ENCODE measurements at regions not wholly inside any gene's neighbourhood (a gene's known extent, or its start where the extent isn't known, plus 50 kb on each side); places are given as distances from the start of the nearest gene placed in this dataset.

GRCh38 chr6:134453792-134454510 lies 136.0 kb upstream of the SGK1 start:
- peaks cover 3% of the 10 kb centered on the region for H3K4me1 Mint-ChIP-seq (ENCODE audit: low read depth)
- TF ChIP-seq CTCF (IDR thresholded peaks at IDR 0.05), result no peak
- ATAC-seq (no peak), DNase-seq (no peak)
- ChIA-PET CTCF (interaction anchor here (1.5 kb wide), 2 partner anchors 11 to 187 kb away, joined by 4 read pairs; no protein-coding TSS in a partner anchor), POLR2A (no interaction called here)
- H3K27me3 Mint-ChIP-seq, result no peaks in the 10 kb centered on the region
- H3K9me3 Mint-ChIP-seq, result no peaks in the 10 kb centered on the region
- H3K36me3 Mint-ChIP-seq (ENCODE audit: low read depth), result no peaks in the 10 kb centered on the region
- no peak overlapping the region for H3K4me3 Mint-ChIP-seq
- intact Hi-C loops (cut with micrococcal nuclease), result no loop called here
- H3K27ac Mint-ChIP-seq, result no peak overlapping the region

- TF ChIP-seq CTCF (IDR thresholded peaks at IDR 0.05), result no peak
- ChIA-PET CTCF (interaction anchor here (1.5 kb wide), 2 partner anchors 10 to 188 kb away, joined by 4 read pairs; no protein-coding TSS in a partner anchor), POLR2A (no interaction called here)
- Mint-ChIP-seq H3K36me3 (ENCODE audit: low read depth) (no peaks in the 10 kb centered on the region), H3K9me3 (no peaks in the 10 kb centered on the region), H3K27me3 (no peaks in the 10 kb centered on the region), H3K4me1 (ENCODE audit: low read depth) (peaks cover 6% of the 10 kb centered on the region), H3K27ac (no peak overlapping the region), H3K4me3 (no peak overlapping the region)
- ATAC-seq (no peak), DNase-seq (no peak)
- intact Hi-C loops (cut with micrococcal nuclease), result no loop called here
These were observed 135.0 kb upstream of the SGK1 start for GRCh38 chr6:134452906-134453305.

GRCh38 chr6:134451529-134451928 lies 133.6 kb upstream of the SGK1 start:
- Mint-ChIP-seq H3K27ac (no peak overlapping the region), H3K4me1 (ENCODE audit: low read depth) (peaks cover 14% of the 10 kb centered on the region), H3K27me3 (no peaks in the 10 kb centered on the region), H3K9me3 (no peaks in the 10 kb centered on the region), H3K4me3 (no peak overlapping the region), H3K36me3 (ENCODE audit: low read depth) (no peaks in the 10 kb centered on the region)
- TF ChIP-seq CTCF (IDR thresholded peaks at IDR 0.05), result no peak
- intact Hi-C loops (cut with micrococcal nuclease), result no loop called here
- DNase-seq (no peak), ATAC-seq (no peak)
- POLR2A ChIA-PET, result no interaction called here
- CTCF ChIA-PET, result no interaction called here

GRCh38 chr6:134449781-134450180 lies 131.9 kb upstream of the SGK1 start:
- H3K4me1 Mint-ChIP-seq (ENCODE audit: low read depth), result peaks cover 11% of the 10 kb centered on the region
- no peak overlapping the region for H3K4me3 Mint-ChIP-seq
- intact Hi-C loops (cut with micrococcal nuclease), result no loop called here
- DNase-seq (no peak), ATAC-seq (no peak)
- no peak overlapping the region for H3K27ac Mint-ChIP-seq
- no peak for TF ChIP-seq CTCF (IDR thresholded peaks at IDR 0.05)
- H3K27me3 Mint-ChIP-seq, result no peaks in the 10 kb centered on the region
- POLR2A ChIA-PET, result interaction anchor here (0.8 kb wide), 1 partner anchor 10 kb away, joined by 3 read pairs; no protein-coding TSS in a partner anchor
- H3K9me3 Mint-ChIP-seq, result no peaks in the 10 kb centered on the region
- H3K36me3 Mint-ChIP-seq (ENCODE audit: low read depth), result no peaks in the 10 kb centered on the region
- CTCF ChIA-PET, result interaction anchor here (1.0 to 1.2 kb wide), 3 partner anchors 15 to 25 kb away, joined by 3 to 4 read pairs (median 4); no protein-coding TSS in a partner anchor

GRCh38 chr6:134449004-134449403 lies 131.1 kb upstream of the SGK1 start:
- intact Hi-C loops (cut with micrococcal nuclease), result no loop called here
- no peak for ATAC-seq
- Mint-ChIP-seq H3K27me3 (no peaks in the 10 kb centered on the region), H3K4me3 (no peak overlapping the region), H3K4me1 (ENCODE audit: low read depth) (peaks cover 11% of the 10 kb centered on the region), H3K9me3 (no peaks in the 10 kb centered on the region), H3K36me3 (ENCODE audit: low read depth) (no peaks in the 10 kb centered on the region), H3K27ac (no peak overlapping the region)
- ChIA-PET POLR2A (no interaction called here), CTCF (interaction anchor here (1.0 to 1.2 kb wide), 2 partner anchors 20 to 26 kb away, joined by 3 to 4 read pairs; no protein-coding TSS in a partner anchor)
- no peak for DNase-seq
- no peak for TF ChIP-seq CTCF (IDR thresholded peaks at IDR 0.05)
